ENCODE measurements at regions not wholly inside any gene's neighbourhood (a gene's known extent, or its start where the extent isn't known, plus 50 kb on each side); places are given as distances from the start of the nearest gene placed in this dataset.

GRCh38 chr5:124056326-124056990, 544.5 kb downstream of the CSNK1G3 start (continued):
- TF ChIP-seq ATF2 (IDR thresholded peaks at IDR 0.05; ENCODE audit: low read length) = no peak
- TF ChIP-seq TCF12 (IDR thresholded peaks at IDR 0.05; ENCODE audit: low read depth, low read length) = no peak
- TF ChIP-seq SAP30 (IDR thresholded peaks at IDR 0.05; ENCODE audit: insufficient read depth, insufficient replicate concordance, low read length) = no peak
- TF ChIP-seq TBP (IDR thresholded peaks at IDR 0.05; ENCODE audit: low read depth, low read length) = no peak
- no peak for TF ChIP-seq JUN (IDR thresholded peaks at IDR 0.05; ENCODE audit: low read depth, low read length)
- TF ChIP-seq HDAC6 (IDR thresholded peaks at IDR 0.05; ENCODE audit: low read depth, low read length) = no peak
- TF ChIP-seq SP4 (IDR thresholded peaks at IDR 0.05; ENCODE audit: low read length) = no peak
- no peak for TF ChIP-seq MAFK (IDR thresholded peaks at IDR 0.05; ENCODE audit: low read depth, low read length)
- TF ChIP-seq KDM1A (IDR thresholded peaks at IDR 0.05; ENCODE audit: borderline replicate concordance, low read length) = no peak

Measured in H1 (cell line).